ENCODE measurements at regions not wholly inside any gene's neighbourhood (a gene's known extent, or its start where the extent isn't known, plus 50 kb on each side); places are given as distances from the start of the nearest gene placed in this dataset.
"Not testable (repeated sequence)": the region's sequence is repeated elsewhere in the genome, so short reads cannot be mapped to it uniquely, and the experiment has no call there.

DNA sequence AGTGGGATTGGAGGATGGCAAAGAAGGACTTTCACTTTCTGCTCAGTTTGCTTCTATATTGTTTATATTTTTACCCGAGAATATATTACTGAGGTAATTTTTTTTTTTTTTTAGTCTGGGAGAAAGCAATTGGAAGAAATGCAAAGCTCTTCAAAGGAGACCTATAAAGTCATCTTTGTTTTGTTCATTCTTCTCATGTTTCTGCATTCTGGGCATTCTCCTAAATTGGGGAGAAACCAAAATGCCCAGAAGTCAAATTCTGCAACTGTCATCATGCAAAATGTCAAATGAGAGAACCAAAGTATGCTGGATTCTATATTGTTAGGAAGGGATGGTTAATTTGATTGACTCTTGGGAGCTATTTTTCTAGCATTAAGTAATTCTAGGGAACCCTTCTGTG, 168.3 kb upstream of the TSC22D2 start:
- Histone ChIP-seq H3K4me3 (ENCODE audit: low read length) (no peak overlapping the region), H3K9ac (ENCODE audit: low read depth, low read length) (no peak overlapping the region), H3K36me3 (ENCODE audit: insufficient read depth, low read length) (no peaks in the 10 kb centered on the region), H3K9me3 (ENCODE audit: insufficient read depth, low read depth, low read length) (no peaks in the 10 kb centered on the region), H3K27me3 (ENCODE audit: insufficient read depth, low read length) (no peaks in the 10 kb centered on the region), H3K4me1 (ENCODE audit: insufficient read depth, low read length) (peaks cover 25% of the 10 kb centered on the region), H3K27ac (ENCODE audit: low read depth, low read length) (no peak overlapping the region)
- 100% methylated on average over 1 of the region's 1 CpG for WGBS

DNA sequence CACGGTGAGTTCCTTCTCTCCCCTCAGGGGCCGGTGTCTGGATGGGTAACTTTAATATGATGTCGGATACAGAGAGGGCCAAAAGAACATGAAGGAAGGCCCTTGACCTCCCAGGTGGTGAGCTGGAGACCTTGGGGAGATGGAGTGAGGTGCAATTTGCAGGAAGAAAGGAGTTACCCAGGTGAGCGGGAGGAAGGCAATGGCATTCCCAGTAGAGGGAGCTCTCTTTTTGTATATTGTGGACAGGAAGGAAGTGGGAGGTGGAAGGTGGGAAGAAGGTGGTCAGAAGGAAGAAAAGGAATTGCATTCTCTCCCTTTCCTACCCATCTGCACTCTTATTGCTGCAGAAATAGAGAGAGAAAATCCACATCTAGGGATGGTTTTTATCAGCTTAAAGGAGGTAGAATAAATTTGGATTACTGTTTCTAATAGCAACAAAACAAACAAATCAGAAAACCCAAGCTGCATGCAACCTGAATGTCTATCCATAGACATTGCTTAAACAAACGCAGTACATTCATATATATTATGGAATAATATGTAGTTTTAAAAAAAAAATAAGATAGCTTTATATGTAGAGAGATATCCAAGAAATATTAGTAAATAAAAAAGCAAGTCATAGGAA, 169.0 kb upstream of the TSC22D2 start:
- Histone ChIP-seq H3K27ac (ENCODE audit: low read depth, low read length) (no peak overlapping the region), H3K9me3 (ENCODE audit: insufficient read depth, low read depth, low read length) (no peaks in the 10 kb centered on the region)
- 57% methylated on average over 4 of the region's 5 CpGs for WGBS

DNA sequence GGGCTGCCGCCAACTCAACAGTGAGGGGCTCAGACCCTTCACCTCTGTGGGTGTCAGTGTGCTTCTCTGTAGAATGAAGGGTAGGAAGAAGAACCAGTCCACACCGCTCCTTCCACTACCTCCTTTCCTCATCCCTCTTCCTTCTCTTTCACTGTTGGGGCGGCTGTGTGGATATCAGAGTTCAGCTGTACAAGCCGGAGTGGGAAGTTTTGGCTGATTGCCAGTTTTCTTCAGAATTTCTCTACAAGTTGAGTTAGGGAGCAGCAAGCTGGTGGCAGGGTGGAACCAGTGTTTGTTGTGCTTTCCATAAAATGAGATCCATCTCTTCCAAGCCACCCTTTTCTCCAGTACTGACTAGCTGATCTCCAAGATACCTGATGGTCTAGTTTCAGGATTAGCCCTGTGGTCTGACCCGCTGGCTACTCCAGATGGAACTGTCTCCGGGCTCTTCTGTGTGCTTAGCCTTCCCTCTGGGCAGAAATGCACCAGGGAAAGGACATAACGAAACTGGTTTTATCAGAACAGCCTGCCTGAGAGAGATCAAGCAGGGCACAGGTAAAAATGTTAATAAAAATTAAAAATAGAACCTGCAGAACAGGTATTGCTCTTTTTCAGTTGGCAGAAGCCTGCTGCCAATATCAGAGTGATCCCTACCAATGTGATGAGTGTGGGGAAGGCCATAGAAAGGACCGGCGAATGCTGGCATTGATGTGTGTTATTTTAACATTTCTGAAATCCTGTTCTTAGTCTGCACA, 169.9 kb upstream of the TSC22D2 start:
- Histone ChIP-seq H3K9me3 (ENCODE audit: insufficient read depth, low read depth, low read length) (no peaks in the 10 kb centered on the region), H3K36me3 (ENCODE audit: insufficient read depth, low read length) (no peaks in the 10 kb centered on the region), H3K27me3 (ENCODE audit: insufficient read depth, low read length) (no peaks in the 10 kb centered on the region), H3K4me1 (ENCODE audit: insufficient read depth, low read length) (peaks cover 25% of the 10 kb centered on the region), H3K9ac (ENCODE audit: low read depth, low read length) (no peak overlapping the region), H3K4me3 (ENCODE audit: low read length) (no peak overlapping the region), H3K27ac (ENCODE audit: low read depth, low read length) (no peak overlapping the region)
- WGBS = 96% methylated on average over 8 of the region's 9 CpGs

More for the DNA sequence above, 169.0 kb upstream of the TSC22D2 start:
- Histone ChIP-seq H3K4me1 (ENCODE audit: insufficient read depth, low read length) (peaks cover 25% of the 10 kb centered on the region), H3K36me3 (ENCODE audit: insufficient read depth, low read length) (no peaks in the 10 kb centered on the region), H3K9ac (ENCODE audit: low read depth, low read length) (no peak overlapping the region), H3K27me3 (ENCODE audit: insufficient read depth, low read length) (no peaks in the 10 kb centered on the region), H3K4me3 (ENCODE audit: low read length) (no peak overlapping the region)

DNA sequence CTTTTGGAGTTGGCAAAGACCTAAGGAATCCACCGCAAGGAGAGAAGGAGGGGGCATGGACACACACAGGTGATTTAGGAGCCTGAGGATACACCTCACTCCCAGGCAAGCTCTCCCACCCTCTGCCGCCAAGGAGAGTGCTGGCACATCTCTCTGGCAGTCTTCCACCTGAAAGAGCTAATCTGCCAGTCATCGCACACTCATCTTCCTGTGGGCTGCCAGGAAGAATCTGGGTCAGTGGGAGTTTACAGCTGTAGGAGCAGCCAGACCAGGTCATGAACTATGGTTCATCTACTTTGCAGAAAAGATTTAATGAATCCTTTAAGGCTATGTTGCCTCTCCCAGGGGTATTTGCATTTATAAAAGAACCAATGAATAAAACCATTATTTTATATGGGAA, 170.6 kb upstream of the TSC22D2 start:
- peaks cover 18% of the 10 kb centered on the region for H3K4me1 ChIP-seq (ENCODE audit: insufficient read depth, low read length)
- no peaks in the 10 kb centered on the region for H3K36me3 ChIP-seq (ENCODE audit: insufficient read depth, low read length)
- no peak overlapping the region for H3K4me3 ChIP-seq (ENCODE audit: low read length)
- H3K27me3 ChIP-seq (ENCODE audit: insufficient read depth, low read length) = no peaks in the 10 kb centered on the region
- no peak overlapping the region for H3K9ac ChIP-seq (ENCODE audit: low read depth, low read length)
- H3K27ac ChIP-seq (ENCODE audit: low read depth, low read length) = no peak overlapping the region
- H3K9me3 ChIP-seq (ENCODE audit: insufficient read depth, low read depth, low read length) = no peaks in the 10 kb centered on the region
- WGBS = 97% methylated on average over 3 of the region's 3 CpGs

DNA sequence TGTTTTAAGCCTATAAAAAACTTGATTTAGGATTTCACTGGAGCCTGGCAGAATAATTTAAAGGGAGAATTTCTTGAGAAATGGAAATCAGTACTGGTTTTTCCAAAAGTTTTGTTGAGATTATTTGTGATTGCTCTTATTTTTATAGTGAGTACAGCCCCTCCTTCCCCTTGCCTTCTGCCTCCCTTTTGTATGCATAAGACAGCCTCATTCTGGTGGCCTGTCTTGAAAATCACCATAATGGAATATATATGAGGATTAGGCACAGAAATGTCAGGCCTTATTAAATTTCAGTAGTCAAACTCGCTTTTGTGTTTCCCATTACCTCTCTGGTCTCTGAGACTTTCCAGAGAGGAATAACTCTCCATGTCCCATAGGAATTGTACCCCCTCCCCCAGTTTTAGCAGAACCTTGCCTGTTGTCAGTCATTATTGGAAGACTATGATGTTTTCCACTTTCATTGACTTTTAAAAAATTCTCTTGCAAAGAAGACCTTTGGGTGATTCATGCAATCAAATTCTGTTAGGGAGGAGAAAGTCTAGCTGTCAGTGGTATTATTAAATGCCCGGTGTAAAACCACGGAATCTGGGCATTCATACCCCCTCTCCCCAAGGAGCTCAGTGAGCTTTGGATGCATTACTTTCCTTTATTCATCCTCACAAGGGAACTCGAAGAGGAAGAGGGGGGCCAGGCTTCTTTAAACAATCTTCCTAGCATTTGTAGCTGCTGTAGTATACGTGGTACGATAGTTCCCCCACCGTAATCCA, 171.6 kb upstream of the TSC22D2 start:
- no peaks in the 10 kb centered on the region for H3K9me3 ChIP-seq (ENCODE audit: insufficient read depth, low read depth, low read length)
- H3K27me3 ChIP-seq (ENCODE audit: insufficient read depth, low read length) = no peaks in the 10 kb centered on the region
- H3K4me3 ChIP-seq (ENCODE audit: low read length) = no peak overlapping the region
- 90% methylated on average over 7 of the region's 7 CpGs for WGBS
- no peaks in the 10 kb centered on the region for H3K36me3 ChIP-seq (ENCODE audit: insufficient read depth, low read length)
- H3K27ac ChIP-seq (ENCODE audit: low read depth, low read length) = no peak overlapping the region
- H3K9ac ChIP-seq (ENCODE audit: low read depth, low read length) = no peak overlapping the region
- peaks cover 8% of the 10 kb centered on the region for H3K4me1 ChIP-seq (ENCODE audit: insufficient read depth, low read length)

DNA sequence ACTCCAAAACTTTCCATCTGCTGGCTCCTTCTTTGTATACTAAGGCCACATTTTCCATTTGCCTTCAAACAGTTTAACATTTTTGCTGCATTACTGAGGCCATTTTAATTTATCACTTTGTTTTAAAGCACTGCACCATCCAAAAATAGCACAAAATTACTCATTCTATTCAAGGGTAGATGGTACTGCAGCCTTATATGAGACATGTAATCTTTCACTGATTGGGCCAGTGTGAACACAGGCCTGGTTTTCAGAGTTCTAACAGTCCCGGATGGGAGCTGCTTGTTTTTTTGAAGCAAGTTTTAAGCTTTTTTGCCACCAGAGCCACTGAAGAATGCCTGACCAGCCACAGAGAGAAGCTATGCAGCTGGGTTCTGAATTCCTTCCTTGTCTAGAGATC, 172.3 kb upstream of the TSC22D2 start:
- Histone ChIP-seq H3K27me3 (ENCODE audit: insufficient read depth, low read length) (no peaks in the 10 kb centered on the region), H3K36me3 (ENCODE audit: insufficient read depth, low read length) (no peaks in the 10 kb centered on the region), H3K27ac (ENCODE audit: low read depth, low read length) (no peak overlapping the region), H3K4me1 (ENCODE audit: insufficient read depth, low read length) (peaks cover 3% of the 10 kb centered on the region; the same call in 1 of the 2 replicates), H3K9me3 (ENCODE audit: insufficient read depth, low read depth, low read length) (no peaks in the 10 kb centered on the region), H3K9ac (ENCODE audit: low read depth, low read length) (no peak overlapping the region), H3K4me3 (ENCODE audit: low read length) (no peak overlapping the region)
- 79% methylated on average over 1 of the region's 1 CpG for WGBS

DNA sequence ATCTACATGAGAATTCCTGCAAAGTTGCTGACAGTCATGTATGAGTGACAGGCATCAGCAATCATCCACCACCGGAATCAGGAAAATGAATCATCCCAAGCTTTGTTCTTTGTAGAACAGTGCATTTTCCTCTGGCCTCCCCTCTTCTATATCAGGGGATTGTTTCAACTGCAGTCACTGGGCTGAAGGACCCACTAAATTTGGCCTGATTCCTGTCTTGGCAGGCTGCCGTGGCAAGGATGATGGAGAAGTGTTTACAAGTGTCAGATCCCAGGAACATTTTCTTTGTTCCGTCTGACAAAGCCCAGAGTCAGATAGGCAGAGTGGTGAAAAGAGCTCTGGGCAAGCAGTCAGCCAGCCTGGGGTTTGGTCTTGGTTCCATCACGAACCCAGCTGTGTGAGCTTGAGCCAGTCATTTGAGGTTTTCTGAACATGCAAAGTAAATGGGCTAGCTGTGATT, 175.1 kb upstream of the TSC22D2 start:
- Histone ChIP-seq H3K36me3 (ENCODE audit: insufficient read depth, low read length) (no peaks in the 10 kb centered on the region), H3K9me3 (ENCODE audit: insufficient read depth, low read depth, low read length) (no peaks in the 10 kb centered on the region), H3K27me3 (ENCODE audit: insufficient read depth, low read length) (no peaks in the 10 kb centered on the region), H3K9ac (ENCODE audit: low read depth, low read length) (no peak overlapping the region), H3K4me1 (ENCODE audit: insufficient read depth, low read length) (no peaks in the 10 kb centered on the region), H3K27ac (ENCODE audit: low read depth, low read length) (no peak overlapping the region), H3K4me3 (ENCODE audit: low read length) (no peak overlapping the region)
- WGBS = 85% methylated on average over 4 of the region's 4 CpGs

DNA sequence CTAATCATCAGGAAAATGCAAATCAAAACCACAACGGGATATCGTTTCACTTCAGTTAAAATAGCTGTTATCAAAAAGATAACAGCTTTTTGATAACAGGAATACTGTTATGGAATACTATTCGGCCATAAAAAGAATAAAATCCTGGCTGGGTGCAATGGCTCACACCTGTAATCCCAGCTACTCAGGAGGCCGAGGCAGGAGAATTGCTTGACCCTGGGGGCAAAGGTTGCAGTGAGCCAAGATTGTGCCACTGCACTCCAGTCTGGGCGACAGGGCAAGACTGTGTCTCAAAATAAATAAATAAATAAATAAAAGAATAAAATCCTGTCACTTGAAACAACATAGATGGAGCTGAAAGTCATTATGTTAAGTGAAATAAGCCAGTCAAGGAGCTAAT, 178.1 kb upstream of the TSC22D2 start:
- H3K27me3 ChIP-seq (ENCODE audit: insufficient read depth, low read length) = no peaks in the 10 kb centered on the region
- 93% methylated on average over 4 of the region's 5 CpGs for WGBS

DNA sequence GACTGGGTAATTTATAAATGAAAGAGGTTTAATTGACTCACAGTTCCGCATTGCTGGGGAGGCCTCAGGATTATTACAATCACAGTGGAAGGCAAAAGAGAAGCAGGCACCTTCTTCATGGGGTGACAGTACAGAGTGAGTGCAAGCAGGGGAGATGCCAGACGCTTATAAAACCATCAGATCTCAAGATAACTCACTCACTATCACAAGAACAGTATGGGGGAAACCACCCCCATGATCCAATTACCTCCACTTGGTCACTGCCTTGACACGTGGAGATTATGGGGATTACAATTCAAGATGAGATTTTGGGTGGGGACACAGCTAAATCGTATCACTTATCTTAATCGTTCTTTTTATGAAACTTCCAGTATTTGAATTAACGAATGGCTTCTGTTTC, 179.5 kb upstream of the TSC22D2 start:
- H3K27ac ChIP-seq (ENCODE audit: low read depth, low read length); H3K4me1 ChIP-seq (ENCODE audit: insufficient read depth, low read length); H3K4me3 ChIP-seq (ENCODE audit: low read length); H3K9ac ChIP-seq (ENCODE audit: low read depth, low read length); H3K9me3 ChIP-seq (ENCODE audit: insufficient read depth, low read depth, low read length); H3K27me3 ChIP-seq (ENCODE audit: insufficient read depth, low read length); H3K36me3 ChIP-seq (ENCODE audit: insufficient read depth, low read length): not testable (repeated sequence)
- 93% methylated on average over 6 of the region's 6 CpGs for WGBS

More for the DNA sequence above, 178.1 kb upstream of the TSC22D2 start:
- H3K27ac ChIP-seq (ENCODE audit: low read depth, low read length) = no peak overlapping the region
- no peak overlapping the region for H3K4me3 ChIP-seq (ENCODE audit: low read length)
- H3K9ac ChIP-seq (ENCODE audit: low read depth, low read length) = no peak overlapping the region
- peaks cover 9% of the 10 kb centered on the region; the same call in 1 of the 2 replicates for H3K4me1 ChIP-seq (ENCODE audit: insufficient read depth, low read length)
- H3K36me3 ChIP-seq (ENCODE audit: insufficient read depth, low read length) = no peaks in the 10 kb centered on the region
- H3K9me3 ChIP-seq (ENCODE audit: insufficient read depth, low read depth, low read length) = no peaks in the 10 kb centered on the region

DNA sequence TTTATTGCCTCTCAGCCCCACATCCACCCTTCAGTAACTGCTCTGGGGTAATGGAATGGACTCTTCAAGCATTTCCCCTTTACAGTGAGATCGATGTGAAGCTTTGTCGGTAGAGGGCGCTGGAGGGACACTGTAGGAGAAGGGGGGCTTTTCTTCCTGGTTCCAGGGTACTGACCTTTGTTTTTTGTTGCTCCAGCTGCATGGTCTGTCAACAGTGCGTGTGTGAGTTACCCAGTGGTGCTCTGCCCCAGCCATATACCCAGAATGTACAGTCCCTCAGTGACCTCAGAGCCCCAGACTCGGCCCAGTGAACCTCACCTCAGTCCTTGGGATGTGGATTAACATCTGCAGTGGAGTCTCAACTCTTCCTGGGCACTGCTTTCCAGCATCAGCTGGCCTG, 180.3 kb upstream of the TSC22D2 start:
- Histone ChIP-seq H3K9me3 (ENCODE audit: insufficient read depth, low read depth, low read length) (no peaks in the 10 kb centered on the region), H3K9ac (ENCODE audit: low read depth, low read length) (no peak overlapping the region), H3K4me3 (ENCODE audit: low read length) (no peak overlapping the region), H3K36me3 (ENCODE audit: insufficient read depth, low read length) (no peaks in the 10 kb centered on the region), H3K27ac (ENCODE audit: low read depth, low read length) (no peak overlapping the region), H3K4me1 (ENCODE audit: insufficient read depth, low read length) (peaks cover 11% of the 10 kb centered on the region; the same call in 1 of the 2 replicates), H3K27me3 (ENCODE audit: insufficient read depth, low read length) (no peaks in the 10 kb centered on the region; the same call in 1 of the 2 replicates)
- 31% methylated on average over 5 of the region's 5 CpGs for WGBS

DNA sequence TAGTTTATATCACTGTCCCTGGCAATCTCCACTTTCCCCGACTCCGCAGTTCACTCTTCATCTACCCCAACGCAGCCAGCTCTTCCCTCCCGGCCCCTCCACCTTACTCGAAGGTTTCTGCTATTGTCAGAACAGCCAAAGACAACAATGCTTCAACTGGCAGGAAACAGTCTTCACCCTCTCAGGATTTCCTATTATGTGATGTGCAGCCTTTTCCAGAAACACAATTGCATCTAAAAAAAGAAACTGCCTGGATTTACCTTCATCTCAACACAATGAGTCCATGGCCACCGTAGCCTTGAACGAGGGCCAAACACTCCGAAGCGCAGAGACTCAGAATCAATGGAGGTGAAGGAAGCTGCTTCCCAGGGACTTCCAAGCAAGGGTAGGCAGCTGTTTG, 182.1 kb upstream of the TSC22D2 start:
- no peak overlapping the region for H3K9ac ChIP-seq (ENCODE audit: low read depth, low read length)
- H3K36me3 ChIP-seq (ENCODE audit: insufficient read depth, low read length) = no peaks in the 10 kb centered on the region
- peaks cover 19% of the 10 kb centered on the region for H3K4me1 ChIP-seq (ENCODE audit: insufficient read depth, low read length)
- 86% methylated on average over 9 of the region's 9 CpGs for WGBS
- no peak overlapping the region for H3K27ac ChIP-seq (ENCODE audit: low read depth, low read length)
- H3K9me3 ChIP-seq (ENCODE audit: insufficient read depth, low read depth, low read length) = no peaks in the 10 kb centered on the region
- peaks cover 9% of the 10 kb centered on the region for H3K27me3 ChIP-seq (ENCODE audit: insufficient read depth, low read length)
- H3K4me3 ChIP-seq (ENCODE audit: low read length) = no peak overlapping the region

Data from HUES64 (cell line).